DMS53 (cell line): ENCODE measurements at regions not wholly inside any gene's neighbourhood (a gene's known extent, or its start where the extent isn't known, plus 50 kb on each side); places are given as distances from the start of the nearest gene placed in this dataset.

Experiments
- DNase-seq: peaks from one replicate; lab custom pipeline; 2025; lab: John Stamatoyannopoulos, UW

DNA sequence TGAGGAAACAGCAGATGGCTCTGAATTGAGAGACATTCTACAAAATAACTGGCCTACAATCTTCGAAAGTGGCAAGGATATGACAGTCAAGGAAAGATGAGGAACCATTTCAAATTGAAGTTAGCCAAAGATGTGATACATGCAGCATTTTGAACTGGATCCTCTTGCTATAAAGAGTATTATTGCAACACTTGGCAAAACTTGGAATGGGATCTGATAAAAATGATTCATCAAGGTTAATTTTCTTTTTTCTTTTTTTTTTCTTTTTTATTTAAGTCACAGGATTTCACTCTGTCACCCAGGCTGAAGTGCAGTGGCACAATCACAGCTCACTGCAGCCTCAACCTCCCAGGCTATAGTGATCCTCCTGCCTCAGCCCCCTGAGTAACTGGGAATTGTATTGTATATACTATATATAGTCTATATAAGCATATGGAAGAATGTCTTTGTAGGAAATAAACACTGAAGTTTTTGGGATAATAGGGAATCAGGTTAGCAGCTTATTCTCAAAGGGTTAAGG is 49.8 kb upstream of the GJA8 start:
- no peak for DNase-seq
